HG02571 (cell line): ENCODE measurements at regions not wholly inside any gene's neighbourhood (a gene's known extent, or its start where the extent isn't known, plus 50 kb on each side); places are given as distances from the start of the nearest gene placed in this dataset.

ENCODE experiments used
- ATAC-seq: cut with Tn5 transposase; IDR thresholded peaks from one replicate; pipeline ENCODE4 v1.9.1; 2021; ENCODE audit warnings: mild to moderate bottlenecking, moderate library complexity; ENCODE audit not compliant: unreplicated experiment

- ATAC-seq, result no peak
Measured at GRCh38 chr21:15233611-15234010, 168.8 kb upstream of the NRIP1 start.

- ATAC-seq, result no peak
Measured at GRCh38 chr21:15236111-15236510, 171.3 kb upstream of the NRIP1 start.

DNA sequence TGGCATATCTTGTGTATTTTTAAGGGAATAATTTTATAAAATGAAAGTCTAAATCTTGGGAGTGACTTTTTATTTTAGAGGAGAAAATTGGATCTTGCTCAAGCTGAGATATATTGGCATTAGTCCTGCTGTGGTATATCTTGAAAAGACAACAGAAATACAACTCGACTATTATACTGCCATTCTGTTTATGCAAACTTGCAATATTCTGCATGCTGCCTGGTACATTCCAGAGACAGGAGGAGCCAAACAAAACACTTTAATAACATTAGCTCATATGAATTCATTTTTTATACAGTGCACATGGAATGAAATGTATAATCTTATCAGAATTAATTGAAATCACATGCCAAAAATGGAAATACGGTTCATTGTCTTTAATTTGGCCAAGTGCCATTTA is 176.0 kb upstream of the NRIP1 start:
- ATAC-seq, result no peak

- ATAC-seq, result no peak
Measured at GRCh38 chr21:15241997-15242736, 177.4 kb upstream of the NRIP1 start.

DNA sequence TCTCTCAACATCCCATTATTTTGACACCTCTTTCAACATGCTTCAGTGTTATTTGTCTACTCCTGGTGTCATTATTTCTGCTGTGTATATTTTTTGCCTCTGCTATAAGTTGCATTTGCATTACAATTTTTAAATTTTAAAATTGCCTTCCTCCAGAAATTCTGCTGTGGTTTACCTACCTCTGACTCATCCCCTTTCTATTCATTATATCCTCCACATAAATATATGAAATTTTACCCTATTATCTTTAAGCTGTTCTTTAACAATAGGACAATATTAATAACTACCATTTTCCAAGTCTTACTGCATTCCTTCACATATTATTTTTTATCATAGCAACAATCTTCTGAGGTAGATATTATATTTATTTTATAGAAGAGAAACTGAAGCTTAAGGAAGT is 178.1 kb upstream of the NRIP1 start:
- no peak for ATAC-seq

- ATAC-seq, result no peak
Measured at GRCh38 chr21:15243406-15243805, 178.6 kb upstream of the NRIP1 start.

- ATAC-seq, result no peak
Measured at GRCh38 chr21:15247613-15248012, 182.8 kb upstream of the NRIP1 start.

DNA sequence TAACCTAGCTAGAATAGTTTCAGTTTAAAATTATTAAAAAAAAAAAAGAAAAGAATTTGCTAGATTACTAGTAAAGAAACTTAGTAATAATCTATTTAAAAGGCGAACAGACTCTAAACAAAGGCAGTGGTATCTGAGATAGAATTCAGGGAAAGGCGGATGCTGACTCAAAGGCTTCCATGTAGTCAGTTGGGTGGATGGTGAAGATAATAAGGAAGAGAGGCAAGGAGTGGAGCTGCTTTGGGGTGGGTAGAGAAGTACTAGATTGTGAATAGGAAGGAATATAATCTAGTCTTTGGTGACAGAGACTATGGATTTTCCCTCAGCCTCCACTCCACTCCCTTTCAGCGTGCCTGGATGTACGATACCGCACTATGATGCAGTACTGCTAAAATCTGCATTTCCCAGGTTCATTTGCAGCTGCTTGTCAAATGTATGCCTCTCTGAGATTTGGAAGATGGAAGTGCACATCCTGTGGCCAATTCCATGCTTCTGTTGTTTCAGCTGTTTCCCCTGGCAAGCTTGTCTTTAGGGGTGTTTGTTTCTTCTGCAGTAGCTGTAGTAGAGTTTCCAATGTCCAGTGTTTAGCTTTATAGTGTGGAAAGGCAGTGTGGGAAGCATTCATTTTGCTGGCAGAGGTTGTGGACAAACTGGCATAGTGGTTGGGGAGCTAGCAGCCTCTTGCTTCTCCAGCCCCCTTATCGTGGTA is 184.6 kb upstream of the NRIP1 start:
- no peak for ATAC-seq

DNA sequence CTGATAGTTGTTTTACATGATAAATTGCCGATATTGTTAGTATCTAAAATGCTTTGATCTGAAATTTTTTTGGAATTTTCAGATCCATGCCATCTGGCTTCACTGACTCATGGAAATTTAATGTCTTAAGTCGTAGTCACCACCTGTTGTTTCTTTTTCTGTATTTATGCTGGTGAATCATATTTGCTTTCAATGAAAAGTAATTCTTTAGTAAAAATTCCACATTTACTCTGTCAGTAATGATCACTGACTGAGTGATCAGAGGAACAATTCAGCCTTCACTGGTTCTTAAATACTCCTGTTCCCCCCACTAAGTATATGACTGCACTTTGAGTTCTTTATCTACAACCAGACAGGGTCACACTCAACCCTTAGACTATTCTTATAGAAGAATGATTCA is 185.6 kb upstream of the NRIP1 start:
- ATAC-seq, result no peak

DNA sequence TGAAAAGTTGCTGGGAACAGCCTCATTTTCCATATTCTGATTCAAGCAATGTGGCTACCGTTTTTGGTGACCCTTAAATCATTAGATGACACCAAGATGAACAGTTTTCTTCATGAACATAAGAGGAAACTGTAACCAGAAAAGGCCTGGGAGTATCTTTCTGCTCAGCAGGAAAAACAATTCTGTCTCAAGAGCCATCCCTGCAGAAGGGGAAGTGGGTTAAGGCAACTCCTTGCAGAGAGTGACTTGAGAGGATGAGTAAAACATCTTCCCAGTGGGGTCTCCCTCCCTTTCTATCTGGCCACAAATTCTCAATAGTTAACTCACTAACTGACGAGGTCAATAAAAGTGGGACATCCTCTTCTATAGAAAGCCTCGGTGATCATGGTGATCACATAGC is 187.6 kb upstream of the NRIP1 start:
- no peak for ATAC-seq

- no peak for ATAC-seq
Measured at GRCh38 chr21:15254111-15254510, 189.3 kb upstream of the NRIP1 start.

- no peak for ATAC-seq
Measured at GRCh38 chr21:15255261-15255660, 190.5 kb upstream of the NRIP1 start.

DNA sequence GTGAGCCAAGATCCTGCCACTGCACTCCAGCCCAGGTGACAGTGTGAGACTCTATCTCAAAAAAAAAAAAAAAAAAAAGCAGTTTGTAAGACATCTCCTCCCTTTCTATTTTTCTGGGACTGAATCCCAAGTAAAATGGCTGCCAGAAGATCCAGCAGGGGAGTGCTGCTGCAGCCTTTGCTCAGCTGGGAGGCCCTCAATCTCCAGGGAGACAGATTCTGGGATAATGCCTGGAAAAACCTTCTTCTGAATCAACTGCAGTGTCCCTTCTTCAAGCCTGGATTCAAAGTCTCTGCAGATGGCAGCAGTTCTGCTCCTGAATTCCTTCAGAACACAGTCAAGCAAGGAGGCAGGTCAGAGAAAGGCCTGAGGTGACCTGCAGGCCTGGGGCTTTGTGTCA is 191.0 kb upstream of the NRIP1 start:
- ATAC-seq, result no peak

- ATAC-seq, result no peak
Measured at GRCh38 chr21:15256996-15257395, 192.2 kb upstream of the NRIP1 start.

- ATAC-seq, result no peak
Measured at GRCh38 chr21:15257646-15258045, 192.8 kb upstream of the NRIP1 start.

DNA sequence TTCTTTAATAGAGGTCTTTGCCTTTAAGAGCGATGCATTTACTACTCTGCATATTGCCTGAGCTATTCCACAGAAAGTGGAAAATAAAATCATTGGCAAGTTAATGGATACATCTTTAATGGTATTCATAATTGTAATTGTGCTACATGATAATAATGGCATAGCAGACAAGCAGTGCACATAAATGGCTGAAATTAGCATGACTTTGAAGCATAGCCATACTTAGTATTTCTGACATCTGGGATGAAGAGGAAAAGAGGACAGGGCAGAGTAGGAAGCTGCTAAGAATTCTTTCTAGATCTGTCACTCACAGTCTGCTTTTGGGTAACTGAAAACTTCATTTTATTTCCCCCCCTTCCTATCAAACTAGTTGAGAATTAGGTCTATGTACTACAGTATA is 195.0 kb upstream of the NRIP1 start:
- no peak for ATAC-seq

DNA sequence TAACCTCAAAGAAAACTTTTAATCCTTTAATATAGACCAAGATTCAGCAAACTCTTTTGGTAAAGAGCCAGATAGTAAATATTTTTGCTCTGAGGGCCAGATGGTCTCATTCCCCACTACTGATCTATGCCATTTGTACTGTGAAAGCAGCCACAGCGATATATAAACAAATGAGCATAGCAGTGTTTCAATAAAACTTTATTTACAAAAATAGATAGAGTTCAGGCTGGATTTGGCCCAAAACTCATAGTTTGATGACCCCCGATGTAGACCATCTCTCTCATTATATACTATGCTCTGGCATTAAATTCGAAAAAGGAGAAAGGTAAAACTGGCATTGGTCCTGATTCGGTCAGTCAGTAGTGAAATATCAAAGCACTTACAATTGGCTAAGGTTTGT is 195.8 kb upstream of the NRIP1 start:
- no peak for ATAC-seq

- ATAC-seq, result no peak
Measured at GRCh38 chr21:15264084-15264665, 199.4 kb upstream of the NRIP1 start.

- no peak for ATAC-seq
Measured at GRCh38 chr21:15272171-15272570, 207.4 kb upstream of the NRIP1 start.

DNA sequence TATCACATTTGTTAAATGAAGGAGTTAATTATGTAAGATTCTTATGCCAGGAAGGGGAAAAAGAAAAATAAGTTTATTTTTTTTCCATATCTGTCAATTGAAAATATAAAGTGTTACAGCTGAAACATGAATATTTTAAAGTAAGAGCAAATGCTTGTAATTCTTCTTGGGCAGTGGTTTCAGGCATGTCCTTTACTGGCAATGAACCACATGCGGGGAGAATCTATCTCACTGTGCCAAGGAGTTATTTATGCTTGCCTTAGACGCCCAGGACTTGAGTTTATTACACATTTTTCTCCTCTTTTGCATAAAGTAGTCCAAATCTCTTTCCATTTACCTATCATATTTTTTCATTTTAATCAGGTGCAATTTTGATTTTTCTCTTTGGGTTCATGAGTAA is 207.8 kb upstream of the NRIP1 start:
- no peak for ATAC-seq

DNA sequence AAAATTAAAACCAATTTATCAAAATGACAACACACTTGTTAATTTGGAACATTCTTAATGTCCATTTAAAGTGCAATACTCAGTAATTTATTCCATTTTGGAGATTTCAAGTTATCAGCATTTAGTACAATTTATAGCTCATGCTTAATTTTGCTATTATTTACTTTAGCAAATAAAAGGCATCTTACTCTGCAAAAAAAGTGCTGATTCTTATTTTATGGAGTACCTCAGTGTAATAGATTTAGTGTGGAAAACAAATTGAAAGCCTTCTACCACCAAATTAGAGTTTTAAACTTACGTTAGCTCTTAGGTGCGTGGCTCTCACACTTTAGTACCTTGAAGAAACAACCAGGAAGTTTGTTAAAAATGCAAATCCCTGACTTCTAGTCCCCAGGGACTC is 208.4 kb upstream of the NRIP1 start:
- no peak for ATAC-seq
